Endothelial cell of hepatic sinusoid (primary cell): ENCODE measurements at regions not wholly inside any gene's neighbourhood (a gene's known extent, or its start where the extent isn't known, plus 50 kb on each side); places are given as distances from the start of the nearest gene placed in this dataset.

Experiments used
- in situ Hi-C: cut with HindIII; loops from 2 replicates; pipeline ENCODE4 v1.10.0; 2017; ENCODE audit warnings: low sequenced_read_pairs

DNA sequence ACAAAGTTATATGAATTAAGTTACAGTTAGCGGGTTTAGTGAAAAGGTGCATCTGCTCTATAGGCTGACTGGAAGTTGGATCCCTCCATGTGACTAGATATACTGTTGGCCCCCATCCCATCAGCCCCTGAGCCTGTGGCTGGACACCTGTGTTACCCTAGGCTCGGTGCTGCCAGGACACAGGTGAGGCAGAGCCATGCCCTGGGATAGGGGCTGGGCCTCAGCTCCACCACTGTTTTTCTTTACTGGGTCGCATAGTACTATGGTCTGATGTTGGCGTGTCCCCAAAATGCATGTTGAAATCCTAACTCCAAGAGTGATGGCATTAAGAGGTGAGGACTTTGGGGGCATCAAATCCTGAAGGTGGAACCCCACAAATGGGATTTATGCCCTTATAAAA is 638.6 kb upstream of the ID2 start:
- in situ Hi-C loops: no loop called here

DNA sequence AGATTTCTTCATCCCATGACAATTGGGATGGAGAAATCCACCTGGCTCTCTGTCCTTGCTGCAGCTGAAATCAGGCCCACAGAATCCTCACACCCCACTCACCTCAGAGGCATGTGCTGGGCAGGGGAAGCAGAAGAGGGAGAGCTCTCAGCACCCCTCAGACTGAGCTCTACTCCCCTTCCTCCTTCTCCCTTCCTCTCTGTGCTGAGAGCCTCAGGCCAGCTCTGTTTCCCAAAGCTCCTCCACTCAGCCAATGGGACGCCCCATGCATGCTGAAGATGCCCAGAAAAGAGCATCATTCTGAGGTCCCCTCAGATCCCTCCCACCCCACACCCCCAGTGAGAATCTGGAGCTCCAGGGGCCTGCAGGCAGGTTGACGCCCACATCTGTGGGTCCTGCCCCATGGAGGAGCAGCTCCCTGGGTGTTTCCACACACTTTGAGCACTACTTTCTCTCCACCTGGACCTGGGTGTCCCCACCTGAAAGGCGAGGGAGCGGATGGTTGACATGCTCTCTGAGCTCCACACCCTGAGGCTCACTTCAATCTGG is 637.7 kb upstream of the ID2 start:
- in situ Hi-C loops: no loop called here

DNA sequence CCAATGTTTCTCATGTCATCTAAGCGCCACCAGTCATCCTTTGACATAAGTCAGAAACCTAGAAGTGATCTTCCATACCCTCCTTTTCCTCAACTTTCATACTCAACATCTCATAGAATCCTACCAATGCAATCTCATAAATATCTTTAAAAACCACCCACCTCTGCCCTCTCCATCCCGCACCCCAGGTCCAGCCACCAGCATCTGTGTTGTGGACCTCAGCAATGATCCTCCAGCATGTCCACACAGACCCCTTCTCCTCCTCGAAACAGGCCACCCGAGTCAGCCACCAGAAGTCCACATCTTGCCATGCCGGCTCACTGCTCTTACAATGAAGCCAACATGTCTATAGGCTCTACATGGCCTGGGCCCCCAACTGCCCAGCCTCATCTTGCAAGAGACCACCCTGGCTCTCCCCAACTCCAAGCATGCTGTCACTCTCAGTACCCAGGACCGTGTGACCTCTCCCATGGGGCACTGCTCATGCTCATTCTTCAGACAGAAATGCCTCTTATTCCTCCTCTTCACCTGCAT is 636.7 kb upstream of the ID2 start:
- in situ Hi-C loops: no loop called here

DNA sequence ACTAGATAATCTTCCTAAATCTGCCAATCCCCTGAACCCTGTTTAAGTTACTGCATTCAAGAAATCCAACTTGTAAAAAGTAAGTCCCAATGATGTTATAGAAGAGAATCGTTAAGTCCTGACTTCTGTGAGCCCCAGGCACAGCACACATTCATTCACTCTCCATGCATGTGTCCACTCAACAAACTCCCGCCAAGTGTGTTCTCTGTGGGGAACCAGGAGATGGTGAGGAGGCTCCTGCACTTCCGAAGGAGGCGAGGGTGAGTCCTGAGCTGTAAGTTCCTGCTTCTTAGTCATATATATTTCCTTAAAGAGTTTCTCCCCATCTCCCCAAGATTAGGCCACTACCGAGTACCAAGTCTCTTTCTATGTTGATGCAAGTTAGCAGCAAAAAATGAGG is 635.0 kb upstream of the ID2 start:
- in situ Hi-C loops: no loop called here

DNA sequence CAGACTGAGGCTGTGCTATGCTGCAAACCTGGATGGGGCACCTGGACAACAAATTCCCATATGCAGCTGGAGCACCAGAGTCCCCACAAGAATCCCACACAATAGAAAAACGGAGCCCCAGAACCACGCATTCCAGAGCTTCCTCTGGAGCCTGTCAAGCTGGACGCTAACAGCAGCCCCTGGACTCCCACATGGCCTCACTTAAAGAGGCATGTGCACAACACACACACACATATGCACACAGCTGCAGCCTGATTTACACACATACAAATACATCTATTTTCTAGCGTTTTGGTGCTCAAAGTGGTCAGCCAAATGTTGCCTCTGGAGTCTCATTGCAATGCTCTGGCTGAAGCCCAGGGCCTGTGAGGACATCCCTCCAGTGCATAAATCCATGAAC is 632.7 kb upstream of the ID2 start:
- in situ Hi-C loops: no loop called here

DNA sequence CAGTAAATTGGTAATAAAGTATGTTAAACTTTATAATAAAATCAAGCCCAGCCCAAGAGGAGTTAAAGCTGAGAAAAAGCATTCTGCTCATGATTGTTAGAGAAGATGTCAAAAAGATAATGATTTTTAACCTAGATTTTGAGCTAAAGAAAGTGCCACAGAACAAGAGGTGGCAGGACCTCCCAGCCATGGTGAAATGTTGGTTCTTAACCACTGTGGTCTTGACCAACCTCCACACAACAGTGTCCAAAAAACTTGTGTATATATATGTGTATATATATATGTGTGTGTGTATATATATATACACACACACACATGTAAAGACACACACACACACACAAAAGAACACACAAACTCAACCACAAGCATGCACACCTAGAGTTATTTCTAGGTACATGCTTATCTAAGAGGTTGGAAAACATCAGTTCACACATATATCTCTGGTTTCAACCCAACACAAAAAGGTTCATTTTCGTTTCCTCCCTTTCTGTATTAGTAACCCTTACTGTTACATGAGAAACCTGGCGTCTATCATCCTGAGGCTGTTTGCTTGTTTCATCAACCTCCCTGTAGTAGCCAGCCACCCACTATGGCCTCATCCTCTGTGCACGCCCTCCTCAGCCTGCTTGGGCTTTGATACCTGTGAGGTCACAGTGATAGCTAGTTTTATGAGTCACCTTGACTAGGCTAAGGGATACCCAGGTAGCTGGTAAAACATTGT is 631.8 kb upstream of the ID2 start:
- in situ Hi-C loops: no loop called here

DNA sequence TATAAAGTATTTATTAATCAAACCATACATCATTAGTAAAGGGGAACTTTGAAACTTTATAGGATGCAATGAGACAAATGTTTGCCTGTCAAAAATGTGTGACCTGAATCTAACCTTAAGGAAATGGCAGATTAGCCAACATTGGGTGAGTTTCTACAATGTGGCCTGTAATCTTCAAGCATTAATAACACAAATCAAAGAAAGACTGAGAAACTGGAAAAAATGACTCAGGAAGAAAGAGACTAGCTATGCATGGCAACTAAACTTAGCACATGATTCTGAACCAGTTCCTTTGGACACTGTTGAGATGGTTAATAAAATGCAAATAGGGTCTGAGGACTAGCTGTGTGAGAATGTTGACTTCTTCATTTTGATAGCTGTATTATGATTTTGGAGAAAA is 628.6 kb upstream of the ID2 start:
- in situ Hi-C loops: no loop called here

DNA sequence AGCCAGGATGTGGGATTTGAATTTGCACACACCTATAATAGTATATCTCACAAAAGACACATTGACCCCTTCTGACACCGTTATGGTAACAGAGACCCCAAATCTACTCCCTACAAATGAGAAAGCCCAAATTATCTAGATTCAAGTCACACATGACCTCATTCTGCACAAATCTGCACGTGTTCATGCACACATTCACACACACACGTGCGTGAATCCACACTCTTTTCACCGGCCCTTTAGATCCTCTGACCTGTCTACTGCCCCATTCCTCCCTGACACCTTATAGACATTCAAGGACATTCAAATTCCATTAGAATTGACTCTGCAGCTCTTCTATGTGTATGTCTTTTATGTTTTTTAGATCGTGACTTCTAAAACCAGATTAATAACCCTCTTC is 627.8 kb upstream of the ID2 start:
- in situ Hi-C loops: no loop called here

DNA sequence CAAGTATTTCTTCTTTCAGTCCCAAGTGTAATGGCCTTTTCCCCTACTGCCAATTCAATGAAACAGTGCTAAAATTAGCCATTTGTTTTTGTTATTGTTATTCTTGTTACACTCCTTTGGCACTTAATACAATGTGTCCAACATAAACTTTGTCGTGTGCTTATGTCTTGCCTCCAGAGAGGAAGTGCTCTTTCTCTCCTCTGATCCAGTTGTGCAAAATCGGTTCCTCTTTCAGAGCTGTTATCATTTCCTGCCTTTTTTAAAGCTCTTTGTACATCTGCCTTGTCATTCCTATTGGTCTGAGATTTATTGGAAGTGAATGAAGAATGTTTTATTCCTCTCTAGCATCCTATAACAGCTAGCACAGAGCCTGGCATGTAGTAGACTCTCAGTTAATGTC is 623.2 kb upstream of the ID2 start:
- in situ Hi-C loops: no loop called here

DNA sequence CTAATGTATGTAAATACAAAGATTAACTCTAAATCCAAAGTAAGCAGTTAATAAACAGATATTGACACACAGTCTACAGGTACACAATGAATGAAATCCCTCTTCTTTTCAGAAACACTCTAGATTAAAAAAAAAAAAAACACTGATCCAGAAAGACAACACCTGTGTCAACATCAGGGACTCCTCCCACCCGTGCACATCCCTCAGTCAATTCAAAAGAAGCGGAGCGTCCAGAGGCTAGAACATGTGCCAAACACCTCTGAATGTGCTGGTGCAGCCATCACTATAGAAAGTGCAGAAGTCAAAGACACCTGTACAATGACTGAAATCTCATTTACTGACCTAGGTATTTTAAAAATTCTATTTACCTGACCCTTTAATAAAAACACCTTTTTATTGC is 622.6 kb upstream of the ID2 start:
- in situ Hi-C loops: no loop called here

DNA sequence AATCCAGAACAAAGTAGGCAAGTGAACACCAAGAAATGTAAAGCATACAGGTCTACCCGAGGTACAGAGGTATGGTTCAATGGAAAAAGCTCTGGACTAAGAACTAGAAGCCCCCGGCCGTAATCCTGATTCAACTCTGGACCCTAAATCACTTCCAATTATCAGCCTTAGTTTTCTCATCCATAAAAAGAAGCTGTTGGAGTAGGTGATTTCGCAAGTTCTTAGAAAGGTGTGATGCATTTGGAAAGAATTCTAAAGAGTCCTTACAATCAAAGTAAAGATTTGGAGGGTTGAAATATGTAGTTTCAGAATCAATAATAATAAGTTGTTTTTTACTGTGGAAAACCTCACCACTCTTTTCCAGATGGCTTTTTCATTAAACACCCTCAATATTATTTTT is 622.1 kb upstream of the ID2 start:
- in situ Hi-C loops: no loop called here

DNA sequence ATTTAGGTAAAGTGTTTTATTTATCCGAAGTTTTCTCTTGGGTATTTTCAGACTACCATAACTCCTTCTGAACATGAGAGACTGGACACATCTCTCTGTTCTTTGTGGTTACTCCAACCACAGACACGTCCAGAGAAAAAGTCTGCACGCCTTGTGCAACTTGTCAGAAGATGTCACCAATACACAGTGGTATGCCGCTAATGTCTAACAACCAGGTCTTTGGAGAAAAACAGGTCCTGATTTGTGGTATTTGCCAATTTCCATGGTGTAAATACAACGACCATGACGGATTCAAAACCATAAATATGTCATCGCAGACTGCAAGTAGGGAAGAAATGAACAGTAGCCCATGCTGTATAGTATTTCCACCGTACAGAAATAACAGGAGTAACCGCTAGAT is 620.6 kb upstream of the ID2 start:
- in situ Hi-C loops: no loop called here

DNA sequence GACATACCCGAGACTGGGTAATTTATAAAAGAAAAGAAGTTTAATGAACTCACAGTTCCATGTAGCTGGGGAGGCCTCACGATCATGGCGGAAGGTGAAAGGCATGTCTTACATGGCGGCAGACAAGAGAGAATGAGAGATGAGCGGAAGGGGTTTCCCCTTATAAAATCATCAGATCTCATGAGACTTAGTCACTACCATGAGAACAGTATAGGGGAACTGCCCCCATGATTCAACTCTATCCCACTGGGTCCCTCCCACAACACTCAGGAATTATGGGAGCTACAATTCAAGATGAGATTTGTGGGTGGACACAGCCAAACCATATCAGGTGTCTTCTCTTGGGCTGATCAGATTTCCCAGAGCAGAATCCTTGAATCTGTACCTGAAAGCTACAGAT is 617.3 kb upstream of the ID2 start:
- in situ Hi-C loops: loop anchor here (5.0 kb wide), 1 partner anchor 38 kb away; no protein-coding TSS in a partner anchor

DNA sequence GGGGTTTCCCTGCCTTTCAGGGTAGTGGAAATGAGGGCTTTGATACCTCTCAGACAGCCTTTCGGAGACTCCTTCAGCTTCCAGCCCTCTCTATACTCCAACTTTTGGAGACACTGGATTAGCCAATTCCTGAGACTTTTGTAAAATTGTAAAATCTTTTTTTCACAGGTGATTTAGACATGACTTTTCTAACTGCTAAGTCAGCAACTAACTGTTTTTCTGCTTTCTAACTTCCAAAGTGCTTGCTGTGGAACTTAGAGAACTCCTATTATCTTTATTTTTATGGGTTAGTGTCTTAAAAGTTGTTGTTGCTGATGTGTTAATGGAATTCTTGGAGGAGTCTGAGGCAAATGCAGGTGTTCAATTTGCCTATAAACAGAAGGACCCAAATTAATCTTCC is 616.7 kb upstream of the ID2 start:
- in situ Hi-C loops: loop anchor here (5.0 kb wide), 1 partner anchor 37 kb away; no protein-coding TSS in a partner anchor

DNA sequence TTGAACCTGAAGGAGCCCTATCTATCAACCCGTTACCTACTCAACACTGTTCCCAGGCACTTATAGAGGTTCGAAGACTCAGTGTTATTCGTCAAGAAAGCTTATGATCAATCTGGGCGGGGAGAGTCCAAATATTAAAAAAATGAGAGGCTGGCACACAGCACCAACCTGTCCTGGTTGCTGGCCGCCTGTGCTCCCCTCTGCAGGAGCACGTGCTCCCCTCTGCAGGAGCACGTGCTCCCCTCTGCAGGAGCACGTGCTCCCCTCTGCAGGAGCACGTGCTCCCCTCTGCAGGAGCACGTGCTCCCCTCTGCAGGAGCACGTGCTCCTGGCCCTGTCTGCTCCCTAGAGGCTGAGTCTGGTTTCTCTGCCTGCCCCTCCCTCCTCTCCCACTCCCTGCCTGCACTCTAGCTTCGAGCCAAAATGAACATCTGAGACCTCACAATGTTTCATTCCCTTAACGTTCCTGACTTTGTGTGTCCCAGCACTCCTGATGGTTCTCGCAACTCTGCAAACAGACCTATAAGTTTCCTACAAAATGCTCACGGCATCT is 614.0 kb upstream of the ID2 start:
- in situ Hi-C loops: loop anchor here (5.0 kb wide), 1 partner anchor 34 kb away; no protein-coding TSS in a partner anchor

DNA sequence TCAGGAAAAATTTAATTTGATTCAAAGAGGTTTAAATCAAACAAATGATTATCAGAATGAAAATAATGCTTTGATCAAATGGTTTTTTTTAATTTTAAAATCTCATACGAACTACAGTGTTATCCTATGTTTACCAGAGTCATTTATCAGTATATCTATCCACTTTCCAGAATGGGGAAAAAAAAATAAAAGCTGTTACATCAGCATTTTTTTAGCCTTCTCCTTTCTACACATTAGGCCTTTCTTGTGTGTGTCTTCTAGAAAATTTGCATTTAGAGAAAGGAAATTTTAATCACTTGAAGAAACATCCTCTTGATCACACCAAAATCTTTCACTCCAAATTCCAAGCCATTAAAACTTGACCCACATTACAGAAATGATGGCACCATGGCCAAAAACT is 608.9 kb upstream of the ID2 start:
- in situ Hi-C loops: no loop called here

DNA sequence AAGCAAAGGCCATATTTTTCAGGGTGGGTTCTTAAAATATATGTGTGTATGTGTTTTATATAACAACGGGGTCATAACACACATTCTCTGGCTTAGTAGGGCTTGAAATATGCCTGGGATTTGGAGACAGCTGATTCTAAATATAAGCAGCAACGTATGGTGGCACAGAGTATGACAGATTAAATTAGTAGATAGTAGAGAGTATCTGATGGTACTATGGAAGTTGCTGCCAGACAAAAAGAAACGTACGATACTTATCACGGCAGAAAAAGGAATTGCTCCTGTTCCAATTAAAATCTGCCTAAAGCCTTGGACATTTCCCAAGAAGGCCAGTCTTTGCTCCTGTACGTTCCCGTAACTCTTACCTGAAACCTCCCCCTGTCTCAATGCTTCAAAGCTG is 607.9 kb upstream of the ID2 start:
- in situ Hi-C loops: no loop called here

DNA sequence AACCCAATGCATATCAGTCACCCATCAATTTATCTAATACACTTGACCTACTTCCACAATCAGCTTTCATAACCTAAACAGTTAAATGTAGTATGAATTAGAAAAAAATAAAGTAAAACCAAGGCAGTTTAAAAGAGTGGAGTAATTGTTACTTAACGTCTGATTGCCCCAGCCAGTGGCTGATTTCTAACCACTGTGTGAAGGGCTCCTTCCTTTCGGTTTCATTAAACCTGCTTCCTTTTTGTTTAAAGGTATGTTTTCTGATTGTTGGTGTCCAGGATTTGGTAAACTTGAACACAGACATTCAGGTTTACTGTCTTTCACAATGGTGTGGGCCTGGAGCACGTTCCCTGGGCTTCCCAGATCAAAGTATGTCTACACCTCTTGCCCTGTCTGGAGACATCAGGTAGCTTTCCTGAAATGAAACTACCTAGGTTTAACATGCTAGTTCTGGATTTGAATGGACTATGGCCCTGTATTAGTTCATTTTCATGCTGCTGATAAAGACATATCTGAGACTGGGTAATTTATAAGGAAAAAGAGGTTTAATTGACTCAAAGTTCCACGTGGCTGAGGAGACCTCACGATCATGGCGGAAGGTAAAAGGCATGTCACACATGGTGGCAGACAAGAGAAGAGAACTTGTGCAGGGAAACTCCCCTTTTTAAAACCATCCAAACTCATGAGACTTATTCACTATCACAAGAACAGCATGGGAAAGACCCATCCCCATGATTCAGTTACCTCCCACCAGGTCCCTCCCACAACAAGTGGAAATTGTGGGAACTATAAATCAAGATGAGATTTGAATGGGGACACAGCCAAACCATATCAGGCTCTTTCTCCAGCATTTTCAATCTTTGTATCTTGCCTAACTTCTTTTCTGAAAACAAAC is 605.2 kb upstream of the ID2 start:
- in situ Hi-C loops: no loop called here

DNA sequence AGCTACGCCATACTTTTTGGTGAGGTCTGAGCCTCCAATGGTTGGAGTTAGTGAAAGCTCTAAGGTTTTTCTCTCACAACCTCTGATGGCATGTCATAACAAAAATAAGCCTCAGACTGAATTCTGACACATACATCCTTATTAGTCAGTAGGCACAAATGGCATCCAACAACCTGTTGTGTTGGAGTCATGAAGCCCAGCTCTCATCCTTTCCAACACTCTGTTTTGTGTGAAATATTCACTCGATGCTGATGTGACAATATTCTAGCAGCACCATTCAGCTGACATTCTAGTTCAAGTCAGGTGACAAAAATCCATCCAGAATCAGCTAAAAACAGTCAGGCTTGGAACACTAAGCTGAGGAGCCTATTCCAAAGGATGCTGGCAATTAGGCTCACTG is 603.2 kb upstream of the ID2 start:
- in situ Hi-C loops: no loop called here

DNA sequence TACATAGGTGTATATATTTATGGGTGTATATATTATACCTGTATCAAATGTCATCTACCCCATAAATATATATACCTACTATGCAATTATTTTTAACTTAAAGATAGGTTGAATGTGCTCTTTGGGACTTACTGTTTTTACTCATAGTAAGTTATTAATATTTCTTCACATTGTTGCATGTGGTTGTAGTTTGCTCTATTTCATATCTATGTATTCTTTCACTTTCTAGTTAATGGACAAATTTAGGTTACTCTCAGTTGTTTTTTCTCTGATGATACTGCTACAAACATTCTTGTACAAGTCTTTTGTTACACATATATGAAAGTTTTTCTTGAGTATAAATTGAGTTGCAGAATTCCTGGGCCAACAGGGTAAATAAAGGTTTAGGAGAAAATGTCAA is 601.8 kb upstream of the ID2 start:
- in situ Hi-C loops: no loop called here

DNA sequence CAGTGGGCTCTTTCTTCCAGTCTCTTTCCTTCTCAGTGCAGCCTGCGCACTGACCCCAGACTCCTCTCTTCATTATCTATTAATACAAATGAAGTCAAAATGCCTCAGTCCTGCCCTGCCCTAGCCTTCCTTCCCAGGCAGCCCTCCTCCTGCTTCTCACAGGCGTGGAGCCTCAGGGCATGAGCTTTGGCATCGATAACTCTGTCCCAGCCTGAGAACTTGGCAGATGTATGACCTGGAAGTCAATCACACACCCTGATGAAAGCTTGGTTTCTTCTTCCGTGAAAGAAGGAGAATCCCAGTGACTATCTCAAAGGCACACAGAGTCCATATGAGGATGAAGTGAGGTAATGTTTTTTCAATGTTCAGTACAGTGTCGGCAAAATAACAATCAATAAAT is 600.7 kb upstream of the ID2 start:
- in situ Hi-C loops: no loop called here
